EL (cell line): ENCODE measurements at regions not wholly inside any gene's neighbourhood (a gene's known extent, or its start where the extent isn't known, plus 50 kb on each side); places are given as distances from the start of the nearest gene placed in this dataset.
A peak's percentile ranks its signal among the peaks of the same experiment; 100 is the strongest.
"Not testable (repeated sequence)": the region's sequence is repeated elsewhere in the genome, so short reads cannot be mapped to it uniquely, and the experiment has no call there.

Experiments used
- DNase-seq: peaks from one replicate; pipeline ENCODE4 v3.0.0-alpha.2; 2016

DNA sequence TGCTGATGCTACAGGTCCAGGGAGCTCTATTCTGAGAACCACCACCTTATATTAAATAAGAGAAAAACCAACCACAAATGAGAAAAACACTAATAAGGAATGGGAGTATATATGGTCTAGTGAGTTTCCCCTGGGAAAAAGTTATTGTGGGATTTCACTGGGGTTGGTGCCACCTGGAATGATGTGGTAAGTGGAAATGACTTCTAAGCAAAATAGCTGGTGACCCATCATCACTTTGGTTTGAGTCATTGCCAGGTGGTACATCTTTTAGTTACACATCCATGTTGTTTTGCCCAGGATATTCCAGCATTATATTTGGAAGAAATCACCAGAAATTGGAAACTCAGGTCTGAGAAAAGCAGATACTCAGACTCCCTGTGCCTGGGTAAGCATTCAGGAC, 437.3 kb downstream of the DTWD2 start:
- DNase-seq = peak; percentile 8

DNA sequence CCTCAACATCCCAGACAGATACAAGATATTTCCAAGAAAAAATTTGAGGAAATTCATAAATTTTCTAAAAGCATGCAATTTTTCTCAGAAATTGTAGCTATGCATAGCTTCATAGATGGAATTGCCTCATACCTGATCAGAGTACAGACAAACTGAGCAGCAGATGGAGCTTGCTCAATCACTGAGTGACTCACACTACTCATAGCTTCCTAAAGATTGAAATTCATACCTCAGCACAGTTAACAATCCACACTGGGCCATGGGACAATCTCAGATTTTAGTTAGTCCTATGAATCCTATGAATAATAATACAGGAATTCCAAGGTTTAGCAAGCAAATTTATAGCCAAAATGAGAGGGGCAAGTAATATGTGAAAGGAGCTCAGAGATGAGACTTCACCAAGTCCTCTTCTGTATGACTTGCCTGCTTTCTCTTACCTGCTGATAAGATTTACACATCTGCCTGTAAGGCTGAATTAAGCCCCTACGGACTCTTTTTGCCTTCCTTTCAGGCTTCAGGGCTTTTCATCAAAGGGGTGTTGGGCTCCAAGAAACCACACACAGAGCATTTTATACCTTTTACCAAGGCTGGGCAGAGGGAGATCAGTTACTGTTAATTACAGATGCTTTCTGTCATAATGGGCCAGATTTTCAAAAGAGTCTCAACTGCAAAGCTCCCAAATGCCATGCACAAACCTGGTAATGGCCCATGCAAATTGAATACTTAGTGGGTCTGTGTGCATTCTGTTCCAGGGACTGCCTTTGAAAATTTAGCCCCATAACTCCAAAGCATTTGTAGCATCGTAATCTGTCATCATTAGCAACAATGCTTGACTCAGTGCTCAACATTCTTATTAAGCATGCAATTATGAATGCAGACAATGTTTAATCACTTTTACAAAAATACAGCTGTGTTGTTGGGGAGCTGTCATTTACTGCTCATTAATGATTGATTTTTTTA, 439.3 kb downstream of the DTWD2 start:
- DNase-seq = peak; percentile 80

DNA sequence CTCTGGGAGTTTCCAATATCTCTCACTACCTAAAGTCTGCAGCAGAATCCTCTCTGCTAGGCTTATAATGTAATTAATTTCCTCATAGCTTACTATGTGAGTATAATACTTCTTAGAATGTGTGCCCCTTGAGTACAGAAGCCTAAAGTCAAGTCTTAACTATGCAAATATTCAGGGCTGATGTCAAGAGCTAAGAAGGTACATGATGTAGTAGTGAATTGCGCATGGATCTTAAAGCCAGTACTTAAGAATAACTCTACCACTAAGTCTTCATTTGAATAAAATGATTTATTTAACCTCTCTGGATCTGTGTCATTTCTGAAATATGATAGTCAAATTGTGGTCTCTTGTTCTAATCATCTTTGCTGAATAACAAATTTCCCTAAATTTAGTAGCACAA, 442.9 kb downstream of the DTWD2 start:
- no peak for DNase-seq

GRCh38 chr5:118544887-118545449, 443.4 kb downstream of the DTWD2 start:
- DNase-seq = no peak

DNA sequence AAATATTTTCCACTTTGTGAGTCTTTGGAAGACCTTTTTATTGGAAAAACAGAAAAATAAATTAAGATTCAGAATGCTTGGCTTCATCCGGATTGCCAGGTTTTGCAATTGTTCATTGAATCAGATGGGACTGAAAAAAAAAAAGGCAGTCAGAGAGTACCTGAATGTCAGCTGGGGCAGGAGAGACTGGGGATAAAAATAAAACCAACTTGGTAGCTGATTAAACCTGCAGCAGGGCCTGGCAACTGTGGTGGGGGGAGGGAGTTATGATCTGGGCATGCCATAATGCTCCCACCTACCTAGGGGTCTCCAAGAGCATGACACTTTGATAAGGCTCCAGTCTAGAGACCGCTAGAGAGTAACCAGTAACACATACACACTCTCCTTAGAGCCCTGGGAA, 454.4 kb downstream of the DTWD2 start:
- DNase-seq = no peak

- no peak for DNase-seq
Measured at GRCh38 chr5:118533156-118533555, 455.2 kb downstream of the DTWD2 start.

- no peak for DNase-seq
Measured at GRCh38 chr5:118531276-118531675, 457.1 kb downstream of the DTWD2 start.

DNA sequence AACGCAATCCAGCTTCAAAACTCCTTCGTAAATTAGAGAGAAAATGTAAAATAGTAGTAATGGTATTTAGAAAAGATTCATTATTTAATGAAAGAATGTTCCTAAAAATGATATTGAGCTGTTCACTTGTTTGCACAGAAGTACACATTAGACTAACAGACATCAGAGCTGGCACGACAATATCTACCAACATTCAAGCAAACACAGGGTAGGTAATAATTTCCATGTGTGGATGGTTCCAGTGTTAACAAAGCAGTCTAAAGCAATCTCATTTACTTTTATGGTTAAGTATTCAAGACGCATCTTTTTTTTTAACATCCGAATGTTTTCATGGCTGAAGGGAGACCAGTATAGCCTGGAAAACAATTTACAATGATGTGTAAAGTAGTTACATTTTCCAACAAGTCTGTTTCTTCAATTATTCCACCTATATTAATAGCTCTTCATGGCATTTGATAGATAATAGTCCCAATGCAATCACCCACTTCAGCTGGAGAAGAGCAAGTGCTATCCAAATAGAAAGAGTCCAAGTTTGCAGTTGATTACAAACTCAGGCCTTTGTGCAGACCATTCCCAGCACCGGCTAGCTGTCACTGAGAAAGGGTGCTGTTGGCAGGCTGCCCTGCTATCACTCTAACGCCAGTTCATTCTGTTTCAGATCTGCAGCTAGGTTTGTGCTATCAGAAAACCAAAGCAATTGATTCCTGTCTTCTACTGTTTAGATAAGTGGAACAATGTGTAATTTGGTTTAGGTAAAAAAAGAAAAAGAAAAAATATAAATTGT, 458.8 kb downstream of the DTWD2 start:
- no peak for DNase-seq

- DNase-seq = no peak
Measured at GRCh38 chr5:118522626-118523025, 465.7 kb downstream of the DTWD2 start.

GRCh38 chr5:118520771-118521415, 467.5 kb downstream of the DTWD2 start:
- DNase-seq = no peak

DNA sequence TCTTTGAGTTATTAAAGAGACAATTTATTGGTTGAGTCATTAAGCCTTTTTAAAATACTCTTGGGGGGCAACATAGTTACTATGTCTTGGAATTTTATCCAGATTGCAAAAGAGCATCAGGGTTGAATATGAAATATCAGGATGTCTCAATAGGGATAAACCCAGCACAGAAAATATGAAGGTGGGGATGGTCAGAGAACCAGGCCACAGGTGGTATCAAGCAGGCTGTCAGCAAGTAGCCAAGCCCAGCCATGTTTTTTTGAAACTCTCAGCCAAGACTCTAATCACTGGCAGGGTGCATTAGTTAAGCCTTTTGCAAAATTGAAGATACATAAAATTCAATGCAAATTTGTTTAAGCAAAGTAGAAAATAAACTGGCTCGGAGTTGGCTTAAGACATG, 468.9 kb downstream of the DTWD2 start:
- DNase-seq = no peak

DNA sequence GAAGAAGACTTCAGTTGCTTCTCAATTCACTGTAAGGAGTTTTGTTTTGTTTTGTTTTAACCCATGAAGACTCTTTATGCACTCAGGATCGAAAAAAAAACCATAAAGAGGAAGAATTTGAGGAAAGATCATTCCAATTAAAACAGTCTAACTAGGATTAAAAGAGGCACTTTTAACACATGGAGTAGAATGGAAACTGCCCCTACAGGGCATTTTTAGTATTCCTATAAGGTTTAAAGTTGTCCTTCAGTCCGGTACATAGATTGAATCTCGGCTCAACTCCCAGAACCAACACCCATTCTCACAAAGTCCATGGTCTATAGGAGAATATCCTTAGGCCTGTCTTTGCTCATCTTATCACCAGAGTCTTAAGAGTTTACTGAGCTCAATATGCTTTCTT, 469.6 kb downstream of the DTWD2 start:
- DNase-seq = no peak

DNA sequence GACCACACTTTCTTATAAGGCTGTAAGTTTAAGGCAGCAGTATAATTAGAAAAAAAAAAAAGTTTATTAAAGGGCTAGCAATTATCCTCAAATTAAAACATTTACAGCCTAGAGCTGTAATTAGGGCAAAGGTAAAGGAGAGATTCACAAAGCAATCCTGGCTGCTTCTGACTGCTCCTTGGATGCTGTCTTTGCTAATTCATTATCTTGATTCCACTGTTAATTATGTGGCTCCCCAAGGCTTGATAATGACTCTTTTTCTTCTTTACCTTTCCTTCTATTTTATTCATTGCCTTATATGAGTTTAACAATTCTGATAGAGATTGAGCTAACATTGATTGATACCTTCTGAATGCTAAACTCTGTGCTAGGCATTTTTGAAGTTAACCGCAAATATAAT, 476.5 kb downstream of the DTWD2 start:
- DNase-seq = no peak

GRCh38 chr5:118506217-118506852, 482.0 kb downstream of the DTWD2 start:
- DNase-seq = no peak

DNA sequence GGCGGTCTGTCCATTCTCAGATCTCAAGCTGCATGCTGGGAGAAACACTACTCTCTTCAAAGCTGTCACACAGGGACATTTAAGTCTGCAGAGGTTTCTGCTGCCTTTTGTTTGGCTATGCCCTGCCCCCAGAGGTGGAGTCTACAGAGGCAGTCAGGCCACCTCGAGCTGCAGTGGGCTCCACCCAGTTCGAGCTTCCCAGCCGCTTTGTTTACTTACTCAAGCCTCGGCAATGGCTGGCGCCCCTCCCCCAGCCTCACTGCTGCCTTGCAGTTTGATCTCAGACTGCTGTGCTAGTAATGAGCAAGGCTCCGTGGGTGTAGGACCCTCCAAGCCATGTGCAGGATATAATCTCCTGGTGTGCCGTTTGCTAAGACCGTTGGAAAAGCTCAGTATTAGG, 486.1 kb downstream of the DTWD2 start:
- not testable (repeated sequence) for DNase-seq

DNA sequence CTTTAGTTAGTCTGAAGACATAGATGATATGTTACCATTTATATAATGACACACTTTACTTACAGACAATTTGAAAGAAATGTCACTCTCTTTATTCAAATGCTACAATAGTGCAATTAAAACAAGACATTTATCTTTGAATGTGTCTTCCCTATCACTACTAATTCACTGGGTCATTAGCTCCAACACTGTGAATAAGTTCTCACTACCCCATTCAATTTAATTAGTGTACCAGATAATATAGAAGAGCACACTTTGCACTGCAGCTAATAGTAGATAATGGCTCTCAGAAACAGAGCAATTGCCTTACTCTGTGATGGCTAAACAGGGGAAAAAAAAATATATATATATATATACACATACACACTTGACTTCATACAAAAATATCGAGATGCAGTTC, 497.0 kb downstream of the DTWD2 start:
- no peak for DNase-seq

DNA sequence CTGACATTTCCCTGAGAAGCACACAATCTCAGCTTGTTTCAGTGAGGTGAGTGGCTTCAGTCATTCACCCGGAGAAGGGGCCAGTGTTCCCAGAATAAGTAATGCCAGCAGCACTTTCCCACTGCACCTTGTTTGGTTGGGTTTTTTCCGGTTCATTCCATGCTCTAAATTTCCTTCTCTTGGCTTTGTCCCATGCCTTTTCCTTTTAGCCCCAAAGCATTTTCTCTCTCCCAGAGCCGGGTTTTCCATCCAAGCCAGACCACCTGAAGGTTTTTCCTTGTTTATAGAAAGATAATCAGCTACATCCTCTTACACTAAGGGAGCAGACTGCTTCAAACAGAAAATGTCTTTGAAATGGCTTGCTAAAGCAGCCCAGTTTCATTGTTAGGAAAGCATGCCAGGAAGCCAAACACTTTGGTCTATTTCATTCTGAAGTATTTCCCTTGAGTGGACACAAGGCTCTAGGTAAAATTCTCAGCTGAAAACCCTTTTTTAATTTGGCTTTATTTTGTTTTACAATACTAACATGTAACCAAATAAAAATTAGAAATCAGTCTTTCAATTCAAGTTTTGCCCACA, 501.6 kb downstream of the DTWD2 start:
- no peak for DNase-seq

DNA sequence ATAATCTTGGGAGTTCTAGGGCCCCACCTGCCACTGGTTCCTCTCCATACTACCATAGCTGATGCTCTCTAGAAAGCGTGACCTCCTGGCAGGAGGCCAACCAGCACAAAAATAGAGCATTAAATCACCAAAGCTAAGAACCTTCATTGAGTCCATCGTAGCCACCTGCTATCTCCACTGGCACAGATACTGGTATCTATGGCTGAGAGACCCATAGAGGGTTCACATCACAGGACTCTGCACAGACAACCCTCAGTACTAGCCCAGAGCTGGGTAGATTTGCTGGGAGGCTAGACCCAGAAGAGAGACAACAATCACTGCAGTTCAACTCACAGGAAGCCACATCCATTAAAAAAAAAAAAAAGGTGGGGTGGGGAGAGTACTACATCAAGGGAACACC, 509.1 kb downstream of the DTWD2 start:
- DNase-seq = no peak

GRCh38 chr5:118478852-118479251, 509.5 kb downstream of the DTWD2 start:
- DNase-seq = no peak

GRCh38 chr5:118468085-118468484, 520.3 kb downstream of the DTWD2 start:
- no peak for DNase-seq

- DNase-seq = no peak
Measured at GRCh38 chr5:118467103-118467502, 521.2 kb downstream of the DTWD2 start.

DNA sequence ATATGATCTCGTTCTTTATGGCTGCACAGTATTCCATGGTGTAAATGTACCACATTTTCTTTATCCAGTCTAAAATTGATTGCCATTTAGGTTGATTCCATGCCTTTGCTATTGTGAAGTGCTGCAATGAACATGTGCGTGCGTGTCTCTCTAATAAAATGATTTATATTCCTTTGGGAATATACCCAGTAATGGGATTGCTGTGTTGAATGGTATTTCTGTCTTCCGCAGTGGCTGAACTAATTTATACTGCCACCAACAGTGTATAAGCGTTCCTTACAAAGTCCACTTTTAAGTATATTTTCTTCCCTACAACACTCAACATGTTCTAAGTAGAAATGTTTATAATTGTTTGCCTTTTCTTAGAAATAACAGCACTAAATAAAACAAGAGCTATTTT, 521.9 kb downstream of the DTWD2 start:
- DNase-seq = no peak
